H9 (cell line): ENCODE measurements at regions not wholly inside any gene's neighbourhood (a gene's known extent, or its start where the extent isn't known, plus 50 kb on each side); places are given as distances from the start of the nearest gene placed in this dataset.

Experiments used
- DNase-seq: peaks from one replicate; pipeline ENCODE4 v3.0.0-alpha.2; 2017
- H2AFZ ChIP-seq: one replicate; pipeline ENCODE4 v1.6.1; 2013; ENCODE audit warnings: mild to moderate bottlenecking, low read length, control low read depth, moderate library complexity
- H2AK5ac ChIP-seq: 2 replicates; pipeline ENCODE4 v1.6.1; 2013; ENCODE audit warnings: low read length, control low read depth, mixed read lengths; ENCODE audit not compliant: insufficient read length
- H2BK120ac ChIP-seq: one replicate; pipeline ENCODE4 v1.6.1; 2013; ENCODE audit warnings: low read depth, mild to moderate bottlenecking, low read length, control low read depth, inconsistent platforms; ENCODE audit not compliant: poor library complexity, severe bottlenecking
- H2BK12ac ChIP-seq: 2 replicates; pipeline ENCODE4 v1.6.1; 2013; ENCODE audit warnings: low read length, control low read depth, mixed read lengths, low read depth; ENCODE audit not compliant: insufficient read length
- H2BK15ac ChIP-seq: 2 replicates; pipeline ENCODE4 v1.6.1; 2013; ENCODE audit warnings: low read depth, low read length, control low read depth
- H2BK20ac ChIP-seq: one replicate; pipeline ENCODE4 v1.6.1; 2013; ENCODE audit warnings: low read depth, mild to moderate bottlenecking, low read length, control low read depth, inconsistent platforms; ENCODE audit not compliant: poor library complexity, severe bottlenecking
- H2BK5ac ChIP-seq: 2 replicates; pipeline ENCODE4 v1.6.1; 2013; ENCODE audit warnings: low read length, control low read depth, mixed read lengths; ENCODE audit not compliant: insufficient read length
- H3K14ac ChIP-seq: 2 replicates; pipeline ENCODE4 v1.6.1; 2013; ENCODE audit warnings: low read length, control low read depth; ENCODE audit not compliant: insufficient read depth
- H3K18ac ChIP-seq: 2 replicates; pipeline ENCODE4 v1.6.1; 2013; ENCODE audit warnings: low read depth, mild to moderate bottlenecking, mixed read lengths, low read length, control low read depth; ENCODE audit not compliant: insufficient read length
- H3K23ac ChIP-seq: 2 replicates; pipeline ENCODE4 v1.6.1; 2013; ENCODE audit warnings: low read length, control low read depth, mixed read lengths, low read depth; ENCODE audit not compliant: insufficient read length
- H3K23me2 ChIP-seq: 2 replicates; pipeline ENCODE4 v1.6.1; 2013; ENCODE audit warnings: low read depth, mild to moderate bottlenecking, mixed read lengths, low read length, control low read depth; ENCODE audit not compliant: insufficient read length, poor library complexity, severe bottlenecking
- H3K27ac ChIP-seq: 2 replicates; pipeline ENCODE4 v1.5.1; 2013; ENCODE audit warnings: low read length, control low read depth, mixed read lengths, low read depth; ENCODE audit not compliant: insufficient read length
- H3K27me3 ChIP-seq: 2 replicates; pipeline ENCODE4 v1.6.1; 2013; ENCODE audit warnings: low read length, control low read depth, inconsistent platforms; ENCODE audit not compliant: insufficient read depth
- H3K4ac ChIP-seq: 2 replicates; pipeline ENCODE4 v1.6.1; 2013; ENCODE audit warnings: low read depth, mild to moderate bottlenecking, control low read depth, inconsistent platforms, low read length, moderate library complexity
- H3K4me1 ChIP-seq: 2 replicates; pipeline ENCODE4 v1.6.1; 2013; ENCODE audit warnings: low read length, control low read depth, inconsistent platforms; ENCODE audit not compliant: insufficient read depth
- H3K4me2 ChIP-seq: 2 replicates; pipeline ENCODE4 v1.6.1; 2013; ENCODE audit warnings: low read length, control low read depth, mixed read lengths; ENCODE audit not compliant: insufficient read length, insufficient read depth
- H3K56ac ChIP-seq: 2 replicates; pipeline ENCODE4 v1.6.1; 2013; ENCODE audit warnings: low read depth, mild to moderate bottlenecking, mixed read lengths, low read length, control low read depth; ENCODE audit not compliant: insufficient read length
- H3K79me1 ChIP-seq: 2 replicates; pipeline ENCODE4 v1.6.1; 2013; ENCODE audit warnings: low read depth, mild to moderate bottlenecking, moderate library complexity, low read length, control low read depth, inconsistent platforms; ENCODE audit not compliant: insufficient read depth, poor library complexity, severe bottlenecking
- H3K79me2 ChIP-seq: 2 replicates; pipeline ENCODE4 v1.6.1; 2013; ENCODE audit warnings: low read length, control low read depth, inconsistent platforms; ENCODE audit not compliant: insufficient read depth
- H3K9ac ChIP-seq: 2 replicates; pipeline ENCODE4 v1.6.1; 2013; ENCODE audit warnings: low read length, control low read depth, mixed read lengths; ENCODE audit not compliant: insufficient read length; ENCODE audit errors: extremely low read depth
- H3K9me3 ChIP-seq: one replicate; pipeline ENCODE4 v1.6.1; 2013; ENCODE audit warnings: low read depth, low read length, inconsistent platforms; ENCODE audit not compliant: control insufficient read depth
- H3T11ph ChIP-seq: one replicate; pipeline ENCODE4 v1.6.1; 2013; ENCODE audit warnings: mild to moderate bottlenecking, low read length, control low read depth, inconsistent platforms
- H4K20me1 ChIP-seq: one replicate; pipeline ENCODE4 v1.6.1; 2013; ENCODE audit not compliant: control insufficient read depth, insufficient read length, insufficient read depth
- H4K5ac ChIP-seq: 2 replicates; pipeline ENCODE4 v1.6.1; 2013; ENCODE audit warnings: low read depth, mild to moderate bottlenecking, mixed read lengths, low read length, control low read depth; ENCODE audit not compliant: insufficient read length
- H4K8ac ChIP-seq: replicated peaks from 2 replicates; pipeline ENCODE4 v1.6.1; 2013; ENCODE audit warnings: low read length, control low read depth, mixed read lengths, low read depth; ENCODE audit not compliant: insufficient read length
- H4K91ac ChIP-seq: 2 replicates; pipeline ENCODE4 v1.6.1; 2013; ENCODE audit warnings: low read depth, mild to moderate bottlenecking, moderate library complexity, mixed read lengths, low read length, control low read depth; ENCODE audit not compliant: insufficient read length
- H3K27ac Mint-ChIP-seq, 3 experiments: 2 replicates in 2 of 3; 3 replicates in 1 of 3; pipeline ENCODE4 v1.8.0; 2020 to 2021; ENCODE audit warnings: mixed read lengths in 3 of 3, mild to moderate bottlenecking in 1 of 3, moderate library complexity in 1 of 3
- H3K27me3 Mint-ChIP-seq: 2 replicates; pipeline ENCODE4 v1.8.0; 2021; ENCODE audit warnings: low read depth, mild to moderate bottlenecking, moderate library complexity, mixed read lengths
- H3K36me3 Mint-ChIP-seq, 3 experiments: 2 replicates in 2 of 3; 3 replicates in 1 of 3; pipeline ENCODE4 v1.8.0; 2020 to 2021; ENCODE audit warnings: low read depth in 3 of 3, mixed read lengths in 3 of 3; ENCODE audit not compliant: insufficient read depth in 1 of 3
- H3K4me1 Mint-ChIP-seq, 2 experiments: 2 replicates each; pipeline ENCODE4 v1.8.0; 2020; ENCODE audit warnings: mixed read lengths in 2 of 2
- H3K4me3 Mint-ChIP-seq, 2 experiments: 2 replicates in 1 of 2; 3 replicates in 1 of 2; pipeline ENCODE4 v1.8.0; 2020 to 2021; ENCODE audit warnings: mild to moderate bottlenecking in 2 of 2, mixed read lengths in 2 of 2, moderate library complexity in 1 of 2
- H3K9me3 Mint-ChIP-seq, 2 experiments: 2 replicates in 1 of 2; 3 replicates in 1 of 2; pipeline ENCODE4 v1.8.0; 2020; ENCODE audit warnings: mild to moderate bottlenecking in 2 of 2, mixed read lengths in 2 of 2, moderate library complexity in 1 of 2
- WGBS: extraction: QIAGEN DNeasy Blood & Tissue Kit; methylation state at CpG from one replicate; pipeline ENCODE4 v1.1.7; 2013; ENCODE audit warnings: missing lambda C conversion rate, low lambda C conversion rate, mixed read lengths; ENCODE audit not compliant: insufficient read length; ENCODE audit errors: extremely low coverage; 5-methylcytosine and 5-hydroxymethylcytosine counted together
- TF ChIP-seq, protein P1 (sequence below): fragments of 200-600 bp; sonication (generic); conservative IDR thresholded peaks from 3 replicates; pipeline ENCODE4 v1.8.0; 2021; ENCODE audit warnings: antibody characterized with exemption, mild to moderate bottlenecking

- TF ChIP-seq, protein P1, sequence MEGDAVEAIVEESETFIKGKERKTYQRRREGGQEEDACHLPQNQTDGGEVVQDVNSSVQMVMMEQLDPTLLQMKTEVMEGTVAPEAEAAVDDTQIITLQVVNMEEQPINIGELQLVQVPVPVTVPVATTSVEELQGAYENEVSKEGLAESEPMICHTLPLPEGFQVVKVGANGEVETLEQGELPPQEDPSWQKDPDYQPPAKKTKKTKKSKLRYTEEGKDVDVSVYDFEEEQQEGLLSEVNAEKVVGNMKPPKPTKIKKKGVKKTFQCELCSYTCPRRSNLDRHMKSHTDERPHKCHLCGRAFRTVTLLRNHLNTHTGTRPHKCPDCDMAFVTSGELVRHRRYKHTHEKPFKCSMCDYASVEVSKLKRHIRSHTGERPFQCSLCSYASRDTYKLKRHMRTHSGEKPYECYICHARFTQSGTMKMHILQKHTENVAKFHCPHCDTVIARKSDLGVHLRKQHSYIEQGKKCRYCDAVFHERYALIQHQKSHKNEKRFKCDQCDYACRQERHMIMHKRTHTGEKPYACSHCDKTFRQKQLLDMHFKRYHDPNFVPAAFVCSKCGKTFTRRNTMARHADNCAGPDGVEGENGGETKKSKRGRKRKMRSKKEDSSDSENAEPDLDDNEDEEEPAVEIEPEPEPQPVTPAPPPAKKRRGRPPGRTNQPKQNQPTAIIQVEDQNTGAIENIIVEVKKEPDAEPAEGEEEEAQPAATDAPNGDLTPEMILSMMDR, result no peak
- Mint-ChIP-seq H3K27ac (no peak overlapping the region), H3K4me1 (no peaks in the 10 kb centered on the region), H3K36me3 (no peaks in the 10 kb centered on the region), H3K9me3 (no peaks in the 10 kb centered on the region; a peak in 1 of 5 replicates), H3K27me3 (no peaks in the 10 kb centered on the region), H3K4me3 (no peak overlapping the region)
- Histone ChIP-seq H4K91ac (no peak overlapping the region), H2BK15ac (no peak overlapping the region), H4K20me1 (no peaks in the 10 kb centered on the region), H4K8ac (no peak overlapping the region), H2BK12ac (no peak overlapping the region), H2AFZ (no peak overlapping the region), H2BK20ac (no peak overlapping the region), H2BK5ac (no peak overlapping the region), H3K9me3 (no peaks in the 10 kb centered on the region), H3T11ph (no peak overlapping the region), H3K9ac (no peak overlapping the region), H3K14ac (no peak overlapping the region), H3K4me2 (no peak overlapping the region), H2BK120ac (no peak overlapping the region), H3K4me1 (no peaks in the 10 kb centered on the region), H2AK5ac (no peak overlapping the region), H3K18ac (no peak overlapping the region), H3K56ac (no peak overlapping the region), H3K79me2 (no peaks in the 10 kb centered on the region), H3K23ac (no peak overlapping the region), H3K4ac (no peak overlapping the region), H4K5ac (no peak overlapping the region), H3K27me3 (no peaks in the 10 kb centered on the region), H3K79me1 (no peaks in the 10 kb centered on the region), H3K27ac (no peak overlapping the region), H3K23me2 (no peaks in the 10 kb centered on the region)
- no peak for DNase-seq
- WGBS, result no CpG with 5 or more reads among the region's 4 CpGs
Measured at GRCh38 chr9:78938821-78939220, 632.9 kb upstream of the TLE4 start.
